NCI-H2081 (cell line): ENCODE measurements at regions not wholly inside any gene's neighbourhood (a gene's known extent, or its start where the extent isn't known, plus 50 kb on each side); places are given as distances from the start of the nearest gene placed in this dataset.
"Not testable (repeated sequence)": the region's sequence is repeated elsewhere in the genome, so short reads cannot be mapped to it uniquely, and the experiment has no call there.

Experiments
- DNase-seq, 2 experiments: peaks; one replicate each; lab custom pipeline; 2025; lab: John Stamatoyannopoulos, UW

GRCh38 chr1:241447031-241447644 lies 72.4 kb downstream of the FH start:
- DNase-seq: peak in 1 of 2 experiments; percentile 38

- DNase-seq: no peak
Observed at GRCh38 chr1:241444836-241445235, 74.7 kb downstream of the FH start.

GRCh38 chr1:241443561-241443960 lies 76.0 kb downstream of the FH start:
- DNase-seq: no peak

- DNase-seq: no peak
Observed at GRCh38 chr1:241442686-241443085, 76.9 kb downstream of the FH start.

DNA sequence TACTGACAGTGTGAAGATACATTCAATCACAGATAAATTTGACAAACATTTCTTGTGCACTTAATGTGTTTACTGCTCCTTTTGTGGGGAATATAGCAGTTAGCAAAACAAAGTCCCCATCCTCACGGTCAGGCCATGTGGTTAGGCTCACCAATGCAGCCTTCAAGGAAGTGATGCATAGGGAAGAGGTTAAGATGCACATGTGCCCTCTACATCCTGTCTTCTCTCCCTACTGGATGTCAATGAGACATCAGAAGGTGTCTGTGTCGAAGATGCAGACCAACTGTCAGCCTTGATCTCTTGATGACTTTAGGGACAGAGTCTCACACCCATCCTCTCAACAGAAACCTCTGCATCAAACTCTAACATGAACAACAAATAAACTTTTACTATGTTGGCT lies 78.7 kb downstream of the FH start:
- DNase-seq: no peak

DNA sequence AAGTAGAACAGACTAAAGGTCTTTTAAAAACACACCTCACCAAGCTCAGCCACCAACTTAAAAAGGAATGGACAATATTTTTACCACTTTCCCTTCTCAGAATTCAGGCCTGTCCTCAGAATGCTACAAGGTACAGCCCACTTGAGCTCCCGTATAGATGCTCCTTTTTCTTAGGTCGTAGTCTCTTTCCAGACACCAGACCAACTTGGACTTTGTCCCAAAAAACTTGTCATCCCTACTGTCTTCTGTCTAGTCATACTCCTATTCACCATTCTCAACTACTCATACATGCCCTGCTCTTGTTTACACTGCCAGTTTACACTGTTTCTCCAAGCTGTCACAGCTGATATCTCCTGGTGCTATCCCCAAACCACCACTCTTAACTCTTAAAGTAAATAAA lies 80.9 kb downstream of the FH start:
- not testable (repeated sequence) for DNase-seq

GRCh38 chr1:241432241-241432640 lies 75.2 kb upstream of the RGS7 start:
- DNase-seq: no peak

DNA sequence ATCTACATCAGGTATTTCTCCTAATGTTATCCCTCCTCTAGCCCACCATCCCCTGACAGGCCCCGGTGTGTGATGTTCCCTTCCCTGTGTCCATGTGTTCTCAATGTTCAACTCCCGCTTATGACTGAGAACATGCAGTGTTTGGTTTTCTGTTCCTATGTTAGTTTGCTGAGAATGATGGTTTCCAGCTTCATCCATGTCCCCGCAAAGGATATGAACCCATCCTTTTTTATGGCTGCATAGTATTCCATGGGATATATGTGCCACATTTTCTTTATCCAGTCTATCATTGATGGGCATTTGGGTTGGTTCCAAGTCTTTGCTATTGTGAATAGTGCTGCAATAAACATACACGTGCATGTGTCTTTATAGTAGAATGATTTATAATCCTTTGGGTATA lies 68.1 kb upstream of the RGS7 start:
- not testable (repeated sequence) for DNase-seq

GRCh38 chr1:241424480-241424971 lies 67.5 kb upstream of the RGS7 start:
- no peak for DNase-seq

- peak; percentile 72 to 80 for DNase-seq
Observed at GRCh38 chr1:241423541-241424479, 66.8 kb upstream of the RGS7 start.

GRCh38 chr1:241422470-241422869 lies 65.5 kb upstream of the RGS7 start:
- no peak for DNase-seq

- no peak for DNase-seq
Observed at GRCh38 chr1:241419986-241420385, 63.0 kb upstream of the RGS7 start.

DNA sequence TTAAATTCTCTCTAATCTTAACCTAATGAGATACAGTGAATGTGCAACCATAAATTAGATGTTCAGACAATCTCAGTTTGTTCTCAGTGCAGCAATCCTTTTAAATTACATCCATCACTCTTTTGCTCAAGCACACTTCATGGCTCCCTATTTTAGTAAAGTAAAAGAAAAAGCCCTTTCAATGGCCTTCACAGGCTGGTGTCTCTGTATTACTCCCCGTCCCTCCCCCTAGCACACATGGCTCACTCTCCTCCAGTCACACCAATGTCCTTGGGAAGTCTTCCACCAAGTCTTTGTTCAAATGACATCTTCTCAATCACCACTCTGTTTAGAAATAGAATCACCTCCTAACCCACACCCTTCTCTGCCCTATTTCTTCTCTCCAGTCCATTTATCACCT lies 60.3 kb upstream of the RGS7 start:
- no peak for DNase-seq

- no peak for DNase-seq
Observed at GRCh38 chr1:241413974-241414373, 57.0 kb upstream of the RGS7 start.

GRCh38 chr1:241413386-241413785 lies 56.4 kb upstream of the RGS7 start:
- no peak for DNase-seq

GRCh38 chr1:241412646-241413045 lies 55.6 kb upstream of the RGS7 start:
- no peak for DNase-seq

- no peak for DNase-seq
Observed at GRCh38 chr1:241411776-241412338, 54.9 kb upstream of the RGS7 start.

DNA sequence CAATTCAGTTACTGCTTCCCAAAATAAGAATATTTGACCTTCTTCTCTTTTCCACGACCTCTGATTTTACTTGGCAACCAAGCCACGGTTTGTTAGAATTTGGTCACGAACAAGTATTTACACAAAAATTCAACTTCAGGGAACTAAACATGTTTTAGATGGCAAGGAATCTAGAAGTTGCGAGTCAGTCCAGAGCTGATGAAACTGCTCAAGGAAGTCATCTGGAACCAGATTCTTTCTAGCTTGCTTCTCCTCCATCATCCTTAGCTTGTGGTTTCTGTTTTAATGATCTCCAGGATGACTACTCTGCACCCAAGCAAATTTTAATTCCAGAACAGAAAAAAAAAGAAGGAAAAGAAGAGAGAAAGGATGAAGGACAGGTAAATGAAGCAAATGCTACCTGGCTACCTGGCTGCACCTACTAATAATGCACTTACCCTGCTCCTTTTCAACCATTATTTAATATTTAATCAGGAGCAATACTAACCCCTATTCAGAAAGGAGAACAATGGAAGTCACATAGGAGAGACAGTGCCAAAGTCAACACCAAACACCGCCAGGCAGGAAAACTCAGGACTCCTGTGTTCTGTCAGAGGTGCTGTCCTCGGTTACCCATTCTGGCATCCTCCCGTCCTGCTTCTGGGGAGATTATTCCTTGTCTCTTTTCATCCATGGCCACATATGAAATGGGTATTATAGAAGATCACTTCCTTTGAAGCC lies 54.2 kb upstream of the RGS7 start:
- DNase-seq: peak; percentile 33 to 69

GRCh38 chr1:241408170-241408569 lies 51.2 kb upstream of the RGS7 start:
- peak in 1 of 2 experiments; percentile 17 for DNase-seq
